ENCODE measurements at regions not wholly inside any gene's neighbourhood (a gene's known extent, or its start where the extent isn't known, plus 50 kb on each side); places are given as distances from the start of the nearest gene placed in this dataset.
A peak's percentile ranks its signal among the peaks of the same experiment; 100 is the strongest.
"Not testable (repeated sequence)": the region's sequence is repeated elsewhere in the genome, so short reads cannot be mapped to it uniquely, and the experiment has no call there.

GRCh38 chr1:196160066-196160795, 448.0 kb downstream of the KCNT2 start:
- peak; percentile 62 for DNase-seq

DNA sequence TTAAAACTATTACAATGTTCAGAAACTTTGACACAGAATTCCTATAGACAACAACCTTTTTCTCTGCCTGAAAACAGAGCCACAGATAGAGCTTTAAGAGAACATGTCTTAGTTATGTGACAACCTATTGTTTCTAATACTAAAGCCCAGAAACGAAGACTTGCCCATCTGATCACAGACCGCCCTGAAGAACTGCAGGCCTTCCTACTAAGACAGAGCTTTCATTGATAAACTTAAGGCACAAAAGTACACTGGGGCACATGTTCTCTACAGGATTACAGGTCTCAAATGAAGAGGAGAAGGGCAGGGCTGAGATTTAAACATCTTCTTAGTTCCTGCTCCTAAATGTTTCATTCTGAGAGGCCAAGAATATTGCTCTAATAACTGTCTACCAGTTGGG, 452.7 kb downstream of the KCNT2 start:
- DNase-seq = no peak

DNA sequence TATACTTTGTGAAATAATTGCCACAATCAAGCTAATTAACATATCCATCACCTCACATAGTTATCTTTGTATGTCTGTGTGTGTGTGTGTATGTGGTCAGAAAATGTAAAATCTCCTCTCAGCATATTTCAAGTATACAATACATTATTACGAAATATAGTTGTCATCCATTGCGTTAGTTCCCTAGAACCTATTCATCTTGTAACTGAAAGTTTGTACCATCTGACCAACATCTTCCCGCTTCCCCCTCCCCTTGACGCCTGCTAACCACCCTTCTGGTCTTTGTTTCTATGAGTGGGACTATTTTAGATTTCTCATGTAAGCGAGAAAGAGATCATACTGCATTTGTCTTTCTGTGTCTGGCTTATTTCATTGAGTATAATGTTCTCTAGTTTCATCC, 455.3 kb downstream of the KCNT2 start:
- no peak for DNase-seq

- DNase-seq = no peak
These were observed 456.2 kb downstream of the KCNT2 start for GRCh38 chr1:196152086-196152485.

DNA sequence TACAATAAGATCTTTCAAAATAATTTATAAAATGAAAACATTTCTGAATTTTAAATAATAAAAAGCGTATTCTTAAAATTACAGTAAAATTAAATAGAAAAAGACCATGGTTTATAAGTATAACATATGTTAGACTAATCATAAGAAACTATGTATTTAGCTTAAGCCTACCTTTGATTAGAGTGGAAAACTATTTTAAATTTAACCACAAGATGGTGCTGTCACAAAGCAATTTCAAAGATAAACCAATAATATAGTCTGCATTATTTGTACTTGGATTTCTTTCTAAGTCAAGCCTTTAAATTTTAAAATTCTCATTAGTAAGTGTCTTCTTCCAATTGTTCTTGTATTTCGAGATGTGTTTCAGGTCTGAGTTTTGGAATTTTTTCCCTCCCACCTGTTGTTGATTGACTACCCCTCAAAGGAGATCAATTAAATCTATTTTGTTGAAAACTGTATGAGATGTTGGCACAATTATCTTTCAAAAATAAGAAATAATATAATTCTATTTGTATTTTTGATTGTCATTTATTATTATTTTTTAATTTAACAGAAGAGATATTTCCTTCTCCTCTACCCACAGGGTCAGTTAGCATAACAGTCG, 459.8 kb downstream of the KCNT2 start:
- DNase-seq = peak; percentile 43

GRCh38 chr1:196147530-196147929, 460.7 kb downstream of the KCNT2 start:
- no peak for DNase-seq

GRCh38 chr1:196145151-196145550, 463.1 kb downstream of the KCNT2 start:
- DNase-seq = not testable (repeated sequence)

DNA sequence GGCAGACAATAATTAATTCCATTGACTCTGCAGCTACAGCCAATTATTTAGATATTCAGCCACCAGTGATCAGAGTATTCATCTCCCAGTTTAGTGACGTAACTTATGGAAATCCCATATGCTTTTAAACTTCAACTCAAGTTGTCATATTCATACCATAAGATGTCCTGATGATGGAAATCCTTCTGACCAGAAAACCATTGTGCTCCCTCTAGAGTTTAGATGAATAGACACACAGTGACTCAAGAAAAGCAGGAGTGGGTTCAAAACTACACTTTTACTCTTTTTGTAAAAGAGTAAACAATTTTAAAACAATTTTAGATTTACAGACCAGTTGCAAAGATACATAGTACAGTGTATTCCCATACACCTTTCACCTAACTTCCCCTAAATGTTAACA, 463.7 kb downstream of the KCNT2 start:
- DNase-seq = no peak

DNA sequence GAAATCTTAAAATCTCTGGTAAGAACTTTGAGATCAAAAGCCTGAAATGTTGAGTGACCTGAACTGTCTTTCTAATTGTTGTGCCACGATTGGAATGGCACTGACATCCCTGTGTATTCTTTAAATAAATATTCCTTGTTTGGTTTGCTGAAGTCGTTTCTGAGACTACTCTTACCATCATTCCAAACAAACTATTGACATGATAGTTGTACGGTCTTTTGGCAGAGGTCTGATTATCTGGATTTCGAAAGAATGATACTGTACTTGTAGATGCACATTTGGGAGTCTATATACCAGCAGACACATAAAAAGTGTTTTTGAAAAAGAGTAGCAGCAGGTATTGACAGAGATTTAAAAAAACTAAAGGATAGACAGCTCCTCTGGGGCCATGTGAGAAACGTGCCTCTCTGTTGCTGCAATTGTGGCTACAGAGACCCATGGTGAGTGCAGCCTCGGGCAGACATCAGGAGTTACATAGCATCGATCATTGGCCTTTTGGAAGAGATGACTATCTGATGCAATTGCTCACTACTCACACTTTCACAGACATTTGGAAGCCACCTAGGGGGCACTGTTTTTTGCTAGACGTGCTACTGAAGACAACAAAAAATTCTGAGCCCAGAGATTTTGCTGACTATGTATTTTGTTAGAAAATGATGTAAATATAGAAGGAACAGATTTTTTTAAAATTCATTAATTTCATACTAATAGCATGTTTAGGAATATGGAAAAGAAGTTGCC, 464.5 kb downstream of the KCNT2 start:
- no peak for DNase-seq

- DNase-seq = no peak
These were observed 466.1 kb downstream of the KCNT2 start for GRCh38 chr1:196142111-196142640.

GRCh38 chr1:196136396-196136795, 471.8 kb downstream of the KCNT2 start:
- DNase-seq = no peak

GRCh38 chr1:196131691-196132090, 476.5 kb downstream of the KCNT2 start:
- DNase-seq = no peak

DNA sequence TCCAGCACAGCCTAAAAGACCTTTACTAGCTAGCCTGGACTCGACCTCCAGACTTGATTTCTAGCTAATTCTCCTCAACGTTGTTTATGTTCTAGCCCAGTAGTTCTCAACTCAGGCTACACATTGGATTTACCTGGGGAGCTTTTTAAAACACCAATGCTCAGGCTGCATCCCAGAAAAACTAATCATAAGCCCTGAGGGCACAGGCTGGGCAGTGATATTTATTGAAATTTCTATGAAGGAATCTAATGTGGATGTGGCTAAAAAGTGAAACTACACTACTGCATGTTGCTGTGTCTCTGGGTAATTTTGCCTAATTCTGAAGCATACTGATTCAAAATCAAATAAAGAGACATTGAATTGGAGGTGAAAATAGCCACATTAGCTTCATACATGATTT, 479.4 kb downstream of the KCNT2 start:
- no peak for DNase-seq

DNA sequence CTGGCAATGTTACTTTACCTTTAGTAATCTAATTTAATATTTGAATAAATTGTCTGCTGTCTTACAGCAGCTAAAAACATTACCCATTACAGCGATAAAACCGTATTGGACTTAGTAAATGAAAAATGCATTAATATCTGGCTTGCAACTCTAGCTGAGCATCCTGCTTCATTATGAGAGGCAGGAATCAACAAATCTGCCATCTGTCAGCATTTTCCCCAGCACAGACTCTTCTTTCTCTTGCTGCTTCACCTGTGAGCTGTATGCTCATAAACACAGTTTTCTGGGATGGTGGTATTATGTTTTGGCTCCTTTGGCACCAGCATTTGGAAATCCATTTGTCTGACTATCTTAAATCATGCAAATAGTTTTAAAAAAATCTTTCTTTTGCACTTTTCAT, 487.1 kb downstream of the KCNT2 start:
- no peak for DNase-seq

DNA sequence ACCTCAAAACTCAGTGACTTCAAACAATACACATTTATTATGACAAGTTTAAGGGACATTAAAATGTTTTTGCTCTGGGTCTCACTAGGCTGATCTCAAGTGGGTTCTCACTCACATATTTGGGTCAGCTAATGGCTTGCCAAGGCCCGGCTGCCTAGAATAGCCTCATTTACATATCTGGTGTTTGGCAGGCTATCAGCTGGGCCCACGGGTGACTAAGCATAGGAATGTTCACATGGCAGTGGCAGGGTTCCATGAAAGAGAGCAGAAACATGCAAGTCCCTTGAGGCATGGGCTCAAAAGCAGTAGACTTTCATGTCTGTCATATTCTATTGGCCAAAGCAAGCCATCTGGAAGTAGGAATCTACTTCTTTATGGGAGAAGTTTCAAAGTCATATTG, 492.6 kb downstream of the KCNT2 start:
- DNase-seq = peak; percentile 73

- peak; percentile 18 for DNase-seq
These were observed 494.0 kb downstream of the KCNT2 start for GRCh38 chr1:196114193-196114592.

DNA sequence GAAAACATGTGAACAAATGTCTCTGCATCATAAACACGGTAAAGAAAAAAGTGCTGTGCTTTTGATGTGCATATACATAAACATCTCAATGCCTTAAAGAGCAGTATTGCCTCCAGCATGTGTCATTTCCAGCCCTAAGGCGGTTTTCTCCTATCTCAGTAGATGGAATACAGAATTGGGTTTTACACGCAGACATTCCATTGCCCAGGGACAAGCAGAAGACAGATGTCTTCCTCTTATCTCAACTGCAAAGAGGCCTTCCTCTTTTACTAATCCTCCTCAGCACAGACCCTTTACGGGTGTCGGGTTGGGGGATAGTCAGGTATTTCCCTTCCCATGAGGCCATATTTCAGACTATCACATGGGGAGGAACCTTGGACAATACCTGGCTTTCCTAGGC, 499.2 kb downstream of the KCNT2 start:
- DNase-seq = not testable (repeated sequence)

GRCh38 chr1:196105901-196106300, 502.3 kb downstream of the KCNT2 start:
- no peak for DNase-seq

- DNase-seq = no peak
These were observed 505.4 kb downstream of the KCNT2 start for GRCh38 chr1:196102826-196103225.

DNA sequence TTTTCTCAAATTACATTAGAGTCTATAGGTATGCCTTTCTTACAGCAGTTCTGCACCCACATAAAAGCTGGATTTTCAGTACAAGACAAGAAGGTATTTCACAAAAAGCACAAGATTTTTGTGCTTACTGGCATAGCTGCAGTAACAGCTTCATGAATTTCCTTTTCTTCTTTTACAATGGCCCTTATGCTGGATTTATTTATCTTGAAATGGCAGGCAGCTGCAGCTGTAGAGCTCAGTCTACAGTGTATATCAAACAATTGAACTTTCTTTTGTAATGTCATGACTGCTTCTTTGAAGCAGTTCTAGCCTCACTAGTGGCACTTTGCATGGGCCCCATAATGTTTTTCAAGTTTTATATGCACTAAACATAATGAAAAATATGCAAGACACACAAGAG, 510.2 kb downstream of the KCNT2 start:
- no peak for DNase-seq

GRCh38 chr1:196094821-196095220, 513.4 kb downstream of the KCNT2 start:
- no peak for DNase-seq

DNA sequence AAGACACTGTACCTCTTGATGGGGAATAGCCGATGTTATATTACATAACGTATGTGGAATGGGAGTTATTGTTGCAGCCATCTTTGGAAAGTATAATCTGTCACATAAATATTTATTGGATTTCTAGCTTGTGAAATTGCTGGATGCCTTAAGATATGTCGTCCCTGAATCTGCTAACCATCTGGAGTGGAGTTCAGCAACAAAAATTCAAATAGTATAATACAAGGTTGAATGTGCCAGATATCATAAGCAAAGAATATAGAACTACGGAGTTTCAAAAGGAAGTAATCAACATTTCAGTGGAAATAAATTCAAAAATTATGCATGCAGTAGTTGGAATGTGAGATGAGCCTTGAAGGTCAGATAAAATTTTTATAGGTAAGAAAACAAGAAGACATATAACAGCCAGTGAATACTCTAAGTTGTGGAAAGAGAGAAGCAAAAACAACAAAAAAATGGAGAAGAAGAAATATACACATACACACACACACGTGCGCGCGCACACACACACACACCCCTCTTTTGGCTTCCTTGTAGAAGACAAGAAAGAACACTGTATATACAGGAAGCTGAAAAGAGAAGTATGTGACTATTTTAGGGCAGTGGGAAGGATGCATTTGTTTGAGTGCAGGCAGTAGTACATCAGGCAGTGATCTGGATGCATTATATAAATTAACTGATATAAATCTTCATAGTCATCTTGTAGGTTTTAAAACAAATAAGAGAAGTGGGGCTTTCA, 516.7 kb downstream of the KCNT2 start:
- DNase-seq = no peak

- no peak for DNase-seq
These were observed 518.0 kb downstream of the KCNT2 start for GRCh38 chr1:196090226-196090625.
